GM12878 (cell line): ENCODE measurements at regions not wholly inside any gene's neighbourhood (a gene's known extent, or its start where the extent isn't known, plus 50 kb on each side); places are given as distances from the start of the nearest gene placed in this dataset.

Source experiments
- ATAC-seq: fragments of 200-7000 bp; cut with Tn5 transposase; 3 replicates; pipeline ENCODE4 v1.9.1; 2020; ENCODE audit warnings: mild to moderate bottlenecking, moderate library complexity
- BruUV-seq: library from RNA; stranded (reverse); fragments of 400-500 nt; replicated peaks from 2 replicates; lab custom pipeline; 2021; lab: Mats Ljungman, UMichigan
- CTCF ChIA-PET: fragments of 300-600 bp; sonication (Branson Sonifier 250); formaldehyde crosslinking; extraction: SDS; loops from one replicate; lab custom pipeline; 2021; ENCODE audit warnings: inconsistent platforms; lab: Yijun Ruan, JAX
- POLR2A ChIA-PET: fragments of 350-600 bp; formaldehyde crosslinking; extraction: SDS; loops from one replicate; lab custom pipeline; 2021; ENCODE audit warnings: inconsistent platforms; lab: Charles Lee
- RAD21 ChIA-PET: fragments of 300-600 bp; sonication (Branson Sonifier 250); formaldehyde crosslinking; loops from one replicate; lab custom pipeline; 2023; ENCODE audit warnings: antibody characterized with exemption; ENCODE audit not compliant: unreplicated experiment; lab: Charles Lee
- SMC1A ChIA-PET: fragments of 300-600 bp; sonication (Branson Sonifier 250); formaldehyde crosslinking; loops from one replicate; lab custom pipeline; 2023; ENCODE audit not compliant: unreplicated experiment, uncharacterized antibody; lab: Charles Lee
- DNase-seq: peaks from one replicate; pipeline ENCODE4 v3.0.0-alpha.2; 2011; ENCODE audit warnings: low read depth, low spot score
- FAIRE-seq: peaks from 3 replicates; lab custom pipeline; 2011; peaks lifted over from hg19 to GRCh38; lab: Jason Lieb, UNC
- H2AFZ ChIP-seq: 2 replicates; pipeline ENCODE4 v1.6.0; 2011; ENCODE audit warnings: low read depth, low read length, control low read depth; ENCODE audit not compliant: control insufficient read depth
- H3K27ac ChIP-seq: 2 replicates; pipeline ENCODE4 v1.5.1; 2011; ENCODE audit warnings: control low read depth; ENCODE audit not compliant: control insufficient read depth, insufficient read depth
- H3K27me3 ChIP-seq, 2 experiments: replicated peaks in 1 of 2; 2 replicates each; pipeline versions ENCODE4 v1.6.0 to v1.6.1; 2011; ENCODE audit warnings: low read length in 1 of 2; ENCODE audit not compliant: control insufficient read depth in 2 of 2, insufficient read depth in 2 of 2
- H3K36me3 ChIP-seq, 2 experiments: 2 replicates each; pipeline ENCODE4 v1.5.1; 2011; ENCODE audit warnings: low read length in 1 of 2; ENCODE audit not compliant: control insufficient read depth in 2 of 2, insufficient read depth in 2 of 2
- H3K4me1 ChIP-seq: 2 replicates; pipeline ENCODE4 v1.6.1; 2011; ENCODE audit warnings: mild to moderate bottlenecking, low read length, moderate library complexity, mixed read lengths; ENCODE audit not compliant: control insufficient read depth, insufficient read depth
- H3K4me2 ChIP-seq: 2 replicates; pipeline ENCODE4 v1.6.0; 2011; ENCODE audit warnings: control low read depth; ENCODE audit not compliant: control insufficient read depth, insufficient read depth
- H3K4me3 ChIP-seq: fragments of 200-600 bp; sonication (generic); 2 replicates; pipeline ENCODE4 v1.5.1; 2016
- H3K79me2 ChIP-seq: 2 replicates; pipeline ENCODE4 v1.6.0; 2011; ENCODE audit warnings: low read length; ENCODE audit not compliant: control insufficient read depth, insufficient read depth
- H3K9ac ChIP-seq: 2 replicates; pipeline ENCODE4 v1.8.0; 2011; ENCODE audit warnings: low read length, control low read depth, mixed read lengths; ENCODE audit not compliant: control insufficient read depth, insufficient read depth
- H3K9me3 ChIP-seq: replicated peaks from 3 replicates; pipeline ENCODE4 v1.5.1; 2011; ENCODE audit warnings: mild to moderate bottlenecking, low read length; ENCODE audit not compliant: control insufficient read depth, insufficient read depth
- H4K20me1 ChIP-seq: 2 replicates; pipeline ENCODE4 v1.6.0; 2011; ENCODE audit not compliant: control insufficient read depth, insufficient read depth
- BRCA1 ChIP-seq: IDR thresholded peaks from 2 replicates; pipeline ENCODE4 v1.6.1; 2011; ENCODE audit warnings: low read depth, low read length, improper control_type of control experiment
- CREM ChIP-seq: IDR thresholded peaks from 2 replicates; pipeline ENCODE4 v1.6.1; 2014; ENCODE audit warnings: antibody characterized with exemption, low read depth
- HDAC2 ChIP-seq: fragments of 200-600 bp; sonication (generic); IDR thresholded peaks from 2 replicates; pipeline ENCODE4 v1.6.1; 2017
- HDAC6 ChIP-seq: fragments of 200-600 bp; sonication (generic); IDR thresholded peaks from one replicate; pipeline ENCODE4 v1.8.0; 2017; ENCODE audit warnings: antibody characterized with exemption; ENCODE audit not compliant: unreplicated experiment
- IKZF2 ChIP-seq, 2 experiments: fragments of 450-650 bp; IDR thresholded peaks; 2 replicates each; pipeline ENCODE4 v1.6.1; 2017; ENCODE audit warnings: mild to moderate bottlenecking in 2 of 2, moderate library complexity in 2 of 2
- IRF3 ChIP-seq: fragments of 450-650 bp; IDR thresholded peaks from 2 replicates; pipeline ENCODE4 v1.6.1; 2014; ENCODE audit warnings: mild to moderate bottlenecking
- KAT2A ChIP-seq: conservative IDR thresholded peaks from 2 replicates; pipeline ENCODE4 v1.6.1; 2011; ENCODE audit warnings: low read depth, low read length; ENCODE audit not compliant: control insufficient read depth
- NBN ChIP-seq: fragments of 450-650 bp; IDR thresholded peaks from 2 replicates; pipeline ENCODE4 v1.6.1; 2016
- NR2C1 ChIP-seq: fragments of 450-650 bp; IDR thresholded peaks from 2 replicates; pipeline ENCODE4 v1.6.1; 2017; ENCODE audit warnings: antibody characterized with exemption, mild to moderate bottlenecking, moderate library complexity
- NRF1 ChIP-seq: conservative IDR thresholded peaks from 2 replicates; pipeline ENCODE4 v1.6.1; 2011; ENCODE audit warnings: mild to moderate bottlenecking, low read depth, low read length, improper control_type of control experiment
- RUNX3 ChIP-seq: IDR thresholded peaks from 2 replicates; pipeline ENCODE4 v1.6.1; 2012; ENCODE audit warnings: low read length, inconsistent platforms
- SRF ChIP-seq, 2 experiments: IDR thresholded peaks; 2 replicates each; pipeline ENCODE4 v1.6.1; 2011; ENCODE audit warnings: low read depth in 2 of 2, low read length in 2 of 2, mild to moderate bottlenecking in 1 of 2, moderate library complexity in 1 of 2
- STAT1 ChIP-seq: fragments of 450-650 bp; conservative IDR thresholded peaks from 2 replicates; pipeline ENCODE4 v1.6.1; 2014; ENCODE audit warnings: antibody characterized with exemption, mild to moderate bottlenecking
- ZNF274 ChIP-seq: IDR thresholded peaks from one replicate; pipeline ENCODE4 v1.8.0; 2011; ENCODE audit not compliant: insufficient read length, insufficient read depth
- ZNF622 ChIP-seq: fragments of 450-650 bp; IDR thresholded peaks from 2 replicates; pipeline ENCODE4 v1.6.1; 2017; ENCODE audit warnings: mild to moderate bottlenecking, inconsistent platforms
- whole genome bisulfite sequencing: methylation state at CpG from one replicate; pipeline ENCODE4 v1.1.6; 2016; ENCODE audit warnings: low lambda C conversion rate; ENCODE audit not compliant: insufficient replicate concordance, insufficient coverage; ENCODE audit errors: missing lambda C conversion rate; 5-methylcytosine and 5-hydroxymethylcytosine counted together
- in situ Hi-C: fragments of 300-500 bp; cut with MboI; formaldehyde crosslinking; loops from 9 replicates; pipeline ENCODE4 v1.14.3; 2018; ENCODE audit warnings: mixed read lengths
- intact Hi-C: fragments of 100-400 bp; cut with micrococcal nuclease; formaldehyde crosslinking; loops from one replicate; pipeline ENCODE4 v1.14.2; 2022; ENCODE audit not compliant: unreplicated experiment

DNA sequence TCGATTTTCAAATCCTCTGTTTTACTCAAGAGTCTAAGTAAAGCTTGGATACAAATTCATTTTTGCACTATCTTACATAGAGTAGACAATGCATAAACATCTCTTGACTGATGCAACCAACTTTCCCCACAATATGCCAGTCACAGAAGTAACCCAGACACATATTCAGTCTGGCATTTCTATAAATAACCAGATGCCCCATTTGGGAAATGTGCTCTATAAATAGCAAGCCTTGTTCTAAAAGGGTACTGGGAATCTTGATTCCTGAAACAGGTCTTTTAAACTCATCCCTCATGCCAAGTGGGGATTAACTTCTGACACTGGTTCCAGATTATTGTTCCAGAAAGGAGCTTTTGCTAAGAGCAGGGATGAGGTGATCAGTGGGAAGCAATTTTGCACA is 411.7 kb downstream of the EPM2A start:
- H4K20me1 ChIP-seq: no peaks in the 10 kb centered on the region
- H2AFZ ChIP-seq: no peak overlapping the region
- no peak overlapping the region for H3K4me3 ChIP-seq
- H3K27me3 ChIP-seq: no peaks in the 10 kb centered on the region
- no peaks in the 10 kb centered on the region for H3K4me1 ChIP-seq
- H3K9ac ChIP-seq: no peak overlapping the region
- no peaks in the 10 kb centered on the region for H3K36me3 ChIP-seq
- ChIA-PET POLR2A (no interaction called here), SMC1A (no interaction called here), CTCF (no interaction called here), RAD21 (no interaction called here)
- H3K4me2 ChIP-seq: no peak overlapping the region
- TF ChIP-seq HDAC6: no peak
- TF ChIP-seq NBN: no peak
- intact Hi-C loops: no loop called here
- DNase-seq (no peak), ATAC-seq (no peak), FAIRE-seq (no peak)
- no peaks in the 10 kb centered on the region for H3K79me2 ChIP-seq
- no TSS peak for BruUV-seq
- in situ Hi-C loops: no loop called here
- H3K27ac ChIP-seq: no peak overlapping the region
- no peaks in the 10 kb centered on the region for H3K9me3 ChIP-seq
- 4% methylated on average over 1 of the region's 1 CpG for WGBS

DNA sequence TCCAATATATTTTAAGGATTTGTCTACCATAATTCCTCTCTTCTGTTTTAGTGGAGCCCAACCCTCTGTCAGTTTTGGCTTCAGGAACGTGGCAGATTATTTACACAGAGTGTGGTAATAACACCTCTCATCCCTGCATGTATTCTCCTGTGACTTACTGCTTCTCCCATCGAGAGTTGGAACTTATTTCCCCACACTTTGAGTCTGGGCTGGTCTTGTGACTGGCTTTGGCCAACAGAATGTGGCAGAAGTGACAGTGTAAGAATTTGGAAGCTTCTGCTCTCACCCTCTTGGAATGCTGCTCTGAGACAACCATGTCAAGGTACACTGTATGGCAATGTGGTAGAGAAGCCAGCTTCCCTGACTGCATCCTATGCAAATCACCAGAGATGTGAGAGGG is 407.7 kb downstream of the EPM2A start:
- no TSS peak for BruUV-seq
- Histone ChIP-seq H3K9me3 (no peaks in the 10 kb centered on the region), H3K9ac (no peak overlapping the region), H3K4me2 (no peak overlapping the region), H3K36me3 (no peaks in the 10 kb centered on the region), H3K4me1 (no peaks in the 10 kb centered on the region), H3K79me2 (no peaks in the 10 kb centered on the region), H3K4me3 (no peak overlapping the region), H2AFZ (no peak overlapping the region), H3K27me3 (no peaks in the 10 kb centered on the region), H4K20me1 (no peaks in the 10 kb centered on the region), H3K27ac (no peak overlapping the region)
- CTCF ChIA-PET: no interaction called here
- no peak for FAIRE-seq
- TF ChIP-seq HDAC2 (no peak), IRF3 (no peak), IKZF2 (IDR thresholded peaks at IDR 0.05) (no peak), CREM (no peak), KAT2A (no peak), NRF1 (no peak), BRCA1 (no peak), ZNF622 (no peak), RUNX3 (no peak), SRF (IDR thresholded peaks at IDR 0.05; ENCODE audit: low read depth in 2 of 2, low read length in 2 of 2) (no peak), NR2C1 (no peak), STAT1 (no peak), ZNF274 (no peak)
- SMC1A ChIA-PET: interaction anchor here (1.5 kb wide), 1 partner anchor 306 kb away, joined by 3 read pairs; no protein-coding TSS in a partner anchor
- POLR2A ChIA-PET: no interaction called here
- RAD21 ChIA-PET: no interaction called here
- no peak for ATAC-seq
- DNase-seq: no peak
- intact Hi-C loops (no loop called here), in situ Hi-C loops (no loop called here)
- WGBS: 32% methylated on average over 2 of the region's 2 CpGs
